IMR-90 (cell line): ENCODE measurements at regions not wholly inside any gene's neighbourhood (a gene's known extent, or its start where the extent isn't known, plus 50 kb on each side); places are given as distances from the start of the nearest gene placed in this dataset.

Source experiments
- ATAC-seq: fragments of 200-7000 bp; cut with Tn5 transposase; 2 replicates; pipeline ENCODE4 v1.9.1; 2020; ENCODE audit warnings: low read depth, mild to moderate bottlenecking, moderate library complexity
- BruUV-seq: library from RNA; stranded (reverse); fragments of 400-500 nt; replicated peaks from 2 replicates; lab custom pipeline; 2021; lab: Mats Ljungman, UMichigan
- CTCF ChIA-PET: fragments of 300-600 bp; formaldehyde crosslinking; extraction: SDS; loops from one replicate; lab custom pipeline; 2021; ENCODE audit warnings: antibody characterized with exemption; lab: Yijun Ruan, JAX
- POLR2A ChIA-PET: fragments of 300-600 bp; sonication (Branson Sonifier 250); formaldehyde crosslinking; loops from one replicate; lab custom pipeline; 2022; ENCODE audit warnings: antibody characterized with exemption; ENCODE audit not compliant: unreplicated experiment; lab: Charles Lee
- DNase-seq: peaks from one replicate; pipeline ENCODE4 v3.0.0; 2013
- H2AFZ ChIP-seq: replicated peaks from 2 replicates; pipeline ENCODE3; 2013; ENCODE audit warnings: low read length, mild to moderate bottlenecking; ENCODE audit not compliant: poor library complexity
- H2AK5ac ChIP-seq: 2 replicates; pipeline ENCODE4 v1.6.1; 2013; ENCODE audit warnings: low read depth, low read length, inconsistent platforms
- H2AK9ac ChIP-seq: replicated peaks from 2 replicates; pipeline ENCODE3; 2013; ENCODE audit warnings: mild to moderate bottlenecking, low read depth, low read length, moderate library complexity; ENCODE audit not compliant: poor library complexity
- H2BK120ac ChIP-seq: 2 replicates; pipeline ENCODE4 v1.6.1; 2013; ENCODE audit warnings: low read depth, low read length, inconsistent platforms
- H2BK15ac ChIP-seq: 3 replicates; pipeline ENCODE4 v1.6.1; 2013; ENCODE audit warnings: low read depth, low read length, inconsistent platforms
- H2BK20ac ChIP-seq: 2 replicates; pipeline ENCODE4 v1.6.1; 2013; ENCODE audit warnings: low read depth, mild to moderate bottlenecking, inconsistent platforms, low read length, moderate library complexity
- H2BK5ac ChIP-seq: 2 replicates; pipeline ENCODE4 v1.6.1; 2013; ENCODE audit warnings: mild to moderate bottlenecking, low read depth, low read length, inconsistent platforms; ENCODE audit not compliant: poor library complexity, severe bottlenecking
- H3K14ac ChIP-seq: replicated peaks from 2 replicates; pipeline ENCODE4 v1.6.1; 2013; ENCODE audit warnings: low read depth, low read length, inconsistent platforms
- H3K18ac ChIP-seq: 2 replicates; pipeline ENCODE4 v1.6.1; 2013; ENCODE audit warnings: low read depth, low read length, control low read depth
- H3K23ac ChIP-seq: 2 replicates; pipeline ENCODE4 v1.6.1; 2013; ENCODE audit warnings: low read depth, low read length, inconsistent platforms
- H3K27ac ChIP-seq: 2 replicates; pipeline ENCODE4 v1.5.1; 2013; ENCODE audit warnings: mild to moderate bottlenecking, control low read depth, low read length; ENCODE audit not compliant: insufficient read depth
- H3K27me3 ChIP-seq: 2 replicates; pipeline ENCODE4 v1.6.1; 2013; ENCODE audit warnings: low read length; ENCODE audit not compliant: control insufficient read depth, insufficient read depth
- H3K36me3 ChIP-seq: 2 replicates; pipeline ENCODE4 v1.6.1; 2013; ENCODE audit warnings: low read length, mixed read lengths; ENCODE audit not compliant: control insufficient read depth, insufficient read depth
- H3K4ac ChIP-seq: 2 replicates; pipeline ENCODE4 v1.6.1; 2013; ENCODE audit warnings: low read depth, low read length, inconsistent platforms
- H3K4me1 ChIP-seq: 2 replicates; pipeline ENCODE4 v1.6.1; 2013; ENCODE audit warnings: low read length, mixed read lengths; ENCODE audit not compliant: control insufficient read depth, insufficient read depth
- H3K4me2 ChIP-seq: 2 replicates; pipeline ENCODE4 v1.6.1; 2013; ENCODE audit warnings: low read depth, mild to moderate bottlenecking, control low read depth, low read length, moderate library complexity
- H3K4me3 ChIP-seq: 2 replicates; pipeline ENCODE4 v1.5.1; 2013; ENCODE audit warnings: low read depth, mild to moderate bottlenecking, control low read depth, low read length, moderate library complexity; ENCODE audit not compliant: insufficient read depth
- H3K56ac ChIP-seq: 2 replicates; pipeline ENCODE4 v1.6.1; 2013; ENCODE audit warnings: low read length, inconsistent platforms; ENCODE audit not compliant: insufficient read depth; ENCODE audit errors: extremely low read depth
- H3K79me1 ChIP-seq, 2 experiments: 2 replicates each; pipeline ENCODE4 v1.6.1; 2013; ENCODE audit warnings: low read length in 2 of 2, inconsistent platforms in 1 of 2, low read depth in 1 of 2
- H3K9ac ChIP-seq: 2 replicates; pipeline ENCODE4 v1.6.1; 2013; ENCODE audit warnings: low read depth, low read length, control low read depth
- H3K9me1 ChIP-seq: 2 replicates; pipeline ENCODE4 v1.6.1; 2013; ENCODE audit warnings: low read length, inconsistent platforms; ENCODE audit not compliant: insufficient read depth
- H3K9me3 ChIP-seq: 2 replicates; pipeline ENCODE4 v1.6.1; 2013; ENCODE audit warnings: low read length; ENCODE audit not compliant: control insufficient read depth, insufficient read depth
- H4K20me1 ChIP-seq: 2 replicates; pipeline ENCODE4 v1.6.1; 2013; ENCODE audit warnings: low read length, inconsistent platforms; ENCODE audit not compliant: insufficient read depth
- H4K5ac ChIP-seq: 2 replicates; pipeline ENCODE4 v1.6.1; 2013; ENCODE audit warnings: mild to moderate bottlenecking, low read depth, low read length, control low read depth
- H4K8ac ChIP-seq, 2 experiments: 2 replicates each; pipeline ENCODE4 v1.6.1; 2013; ENCODE audit warnings: low read depth in 2 of 2, low read length in 2 of 2, control low read depth in 1 of 2, inconsistent platforms in 1 of 2
- H4K91ac ChIP-seq: 2 replicates; pipeline ENCODE4 v1.6.1; 2013; ENCODE audit warnings: low read depth, low read length, inconsistent platforms; ENCODE audit not compliant: insufficient read depth
- BHLHE40 ChIP-seq: fragments of 150-350 bp; IDR thresholded peaks from 2 replicates; pipeline ENCODE4 v1.6.1; 2016; ENCODE audit warnings: mild to moderate bottlenecking, low read depth, low read length
- CEBPB ChIP-seq: IDR thresholded peaks from 2 replicates; pipeline ENCODE4 v1.6.1; 2012; ENCODE audit warnings: low read depth, low read length, improper control_type of control experiment
- CHD1 ChIP-seq: IDR thresholded peaks from 2 replicates; pipeline ENCODE4 v1.6.1; 2012; ENCODE audit warnings: low read depth, low read length, improper control_type of control experiment
- CTCF ChIP-seq: conservative IDR thresholded peaks from 2 replicates; pipeline ENCODE4 v1.5.1; 2012; ENCODE audit warnings: mild to moderate bottlenecking, low read depth, low read length, improper control_type of control experiment
- ELK1 ChIP-seq: fragments of 150-350 bp; IDR thresholded peaks from 2 replicates; pipeline ENCODE4 v1.6.1; 2016; ENCODE audit warnings: low read depth, mild to moderate bottlenecking, low read length, moderate library complexity, borderline replicate concordance
- FOS ChIP-seq: fragments of 150-350 bp; IDR thresholded peaks from 2 replicates; pipeline ENCODE4 v1.6.1; 2016; ENCODE audit warnings: low read depth, low read length
- MAFK ChIP-seq: IDR thresholded peaks from 2 replicates; pipeline ENCODE4 v1.6.1; 2012; ENCODE audit warnings: low read depth, low read length, improper control_type of control experiment
- MAZ ChIP-seq: IDR thresholded peaks from 2 replicates; pipeline ENCODE4 v1.6.1; 2012; ENCODE audit warnings: low read depth, mild to moderate bottlenecking, low read length, improper control_type of control experiment, moderate library complexity, borderline replicate concordance
- MXI1 ChIP-seq: IDR thresholded peaks from 2 replicates; pipeline ENCODE4 v1.6.1; 2012; ENCODE audit warnings: low read depth, mild to moderate bottlenecking, low read length, moderate library complexity, borderline replicate concordance
- NFE2L2 ChIP-seq: fragments of 150-350 bp; IDR thresholded peaks from 2 replicates; pipeline ENCODE4 v1.6.1; 2016; ENCODE audit warnings: low read depth, mild to moderate bottlenecking, low read length
- POLR2A ChIP-seq: IDR thresholded peaks from 2 replicates; pipeline ENCODE4 v1.6.1; 2012; ENCODE audit warnings: mild to moderate bottlenecking, low read depth, low read length
- RAD21 ChIP-seq: IDR thresholded peaks from 2 replicates; pipeline ENCODE4 v1.6.1; 2012; ENCODE audit warnings: low read length, improper control_type of control experiment
- RCOR1 ChIP-seq: IDR thresholded peaks from 2 replicates; pipeline ENCODE4 v1.6.1; 2012; ENCODE audit warnings: mild to moderate bottlenecking, low read length, improper control_type of control experiment; ENCODE audit not compliant: insufficient replicate concordance
- RFX5 ChIP-seq: IDR thresholded peaks from 2 replicates; pipeline ENCODE4 v1.8.0; 2012; ENCODE audit warnings: low read depth, mild to moderate bottlenecking, low read length, moderate library complexity
- SMC3 ChIP-seq: fragments of 150-350 bp; IDR thresholded peaks from 2 replicates; pipeline ENCODE4 v1.6.1; 2016; ENCODE audit warnings: low read depth, mild to moderate bottlenecking, antibody characterized with exemption, low read length, moderate library complexity
- USF2 ChIP-seq: fragments of 150-350 bp; IDR thresholded peaks from 2 replicates; pipeline ENCODE4 v1.6.1; 2017; ENCODE audit warnings: mild to moderate bottlenecking, antibody characterized with exemption, low read length, low read depth
- WGBS, 2 experiments: methylation state at CpG; one replicate each; pipeline versions ENCODE4 v1.1.5 to v1.1.7; 2013; ENCODE audit warnings: missing lambda C conversion rate in 2 of 2; ENCODE audit not compliant: insufficient read length in 1 of 2; ENCODE audit errors: extremely low coverage in 2 of 2; 5-methylcytosine and 5-hydroxymethylcytosine counted together
- dilution Hi-C: fragments of 300-500 bp; cut with HindIII; formaldehyde crosslinking; loops from one replicate; pipeline ENCODE4 v1.14.3; 2018; ENCODE audit warnings: low sequenced_read_pairs; ENCODE audit not compliant: unreplicated experiment
- in situ Hi-C: fragments of 300-500 bp; cut with MboI; formaldehyde crosslinking; loops from 3 replicates; pipeline ENCODE4 v1.14.3; 2019; ENCODE audit warnings: low sequenced_read_pairs, inconsistent platforms, mixed read lengths
- intact Hi-C: fragments of 100-400 bp; cut with micrococcal nuclease; formaldehyde crosslinking; loops from 2 replicates; pipeline ENCODE4 v1.10.0; 2022

GRCh38 chr10:128624656-128625530, 498.7 kb upstream of the MKI67 start:
- intact Hi-C loops, result no loop called here
- H4K20me1 ChIP-seq, result no peaks in the 10 kb centered on the region
- no peak overlapping the region for H4K8ac ChIP-seq
- H3K4me1 ChIP-seq, result no peaks in the 10 kb centered on the region
- no peak overlapping the region for H2BK120ac ChIP-seq
- H3K23ac ChIP-seq, result no peak overlapping the region
- H2AK9ac ChIP-seq, result no peak overlapping the region
- H3K14ac ChIP-seq, result no peak overlapping the region
- H3K4me3 ChIP-seq, result no peak overlapping the region
- ChIA-PET CTCF (no interaction called here), POLR2A (no interaction called here)
- no peak for ATAC-seq
- no peak overlapping the region for H4K91ac ChIP-seq
- H2AK5ac ChIP-seq, result no peak overlapping the region
- no peaks in the 10 kb centered on the region for H3K79me1 ChIP-seq
- dilution Hi-C loops, result no loop called here
- H3K27ac ChIP-seq, result no peak overlapping the region
- no peak overlapping the region for H3K18ac ChIP-seq
- no peak overlapping the region for H2AFZ ChIP-seq
- WGBS, 2 experiments, result 52% methylated on average over 5 of the region's 18 CpGs; no CpG with 5 or more reads in 1 of the 2 experiments
- no TSS peak for BruUV-seq
- no peak for DNase-seq
- no peak overlapping the region for H4K5ac ChIP-seq
- TF ChIP-seq RFX5 (no peak), MXI1 (no peak), CEBPB (no peak), RAD21 (no peak), USF2 (no peak), NFE2L2 (no peak), FOS (no peak), CHD1 (no peak), ELK1 (no peak), RCOR1 (no peak), SMC3 (no peak), BHLHE40 (no peak), MAFK (no peak), MAZ (no peak), POLR2A (no peak), CTCF (no peak)
- no peak overlapping the region for H3K9ac ChIP-seq
- in situ Hi-C loops, result no loop called here
- H2BK20ac ChIP-seq, result no peak overlapping the region
- no peak overlapping the region for H2BK5ac ChIP-seq
- no peaks in the 10 kb centered on the region for H3K9me1 ChIP-seq
- H3K4ac ChIP-seq, result no peak overlapping the region
- H3K9me3 ChIP-seq, result peaks cover 41% of the 10 kb centered on the region
- no peaks in the 10 kb centered on the region for H3K27me3 ChIP-seq
- no peak overlapping the region for H3K56ac ChIP-seq
- no peaks in the 10 kb centered on the region for H3K36me3 ChIP-seq
- no peak overlapping the region for H3K4me2 ChIP-seq
- H2BK15ac ChIP-seq, result no peak overlapping the region
